ENCODE measurements at regions not wholly inside any gene's neighbourhood (a gene's known extent, or its start where the extent isn't known, plus 50 kb on each side); places are given as distances from the start of the nearest gene placed in this dataset.

- no peak for TF ChIP-seq CTCF (IDR thresholded peaks at IDR 0.05)
- TF ChIP-seq POLR2AphosphoS5 (IDR thresholded peaks at IDR 0.05; ENCODE audit: insufficient read depth in 1 of 2, low read depth in 1 of 2): no peak
Observed at GRCh38 chr18:10114717-10115463, 201.1 kb downstream of the VAPA start.
